Endodermal cell (in vitro differentiated cells): ENCODE measurements at regions not wholly inside any gene's neighbourhood (a gene's known extent, or its start where the extent isn't known, plus 50 kb on each side); places are given as distances from the start of the nearest gene placed in this dataset.

Experiments
- DNase-seq: peaks from one replicate; pipeline ENCODE4 v3.0.0-alpha.2; 2017
- H3K27ac ChIP-seq: 2 replicates; pipeline ENCODE4 v1.5.1; 2013; ENCODE audit warnings: mild to moderate bottlenecking, low read depth, low read length, moderate library complexity
- H3K27me3 ChIP-seq: 2 replicates; pipeline ENCODE4 v1.6.1; 2013; ENCODE audit warnings: mild to moderate bottlenecking, low read length, moderate library complexity; ENCODE audit not compliant: insufficient read depth, control insufficient read depth, poor library complexity, severe bottlenecking
- H3K36me3 ChIP-seq: 2 replicates; pipeline ENCODE4 v1.7.0; 2013; ENCODE audit warnings: mild to moderate bottlenecking, low read length, moderate library complexity; ENCODE audit not compliant: control insufficient read depth, insufficient read depth
- H3K4me1 ChIP-seq: one replicate; pipeline ENCODE4 v1.7.0; 2013; ENCODE audit warnings: low read length; ENCODE audit not compliant: control insufficient read depth, insufficient read depth
- H3K4me3 ChIP-seq: 2 replicates; pipeline ENCODE4 v1.5.1; 2013; ENCODE audit warnings: mild to moderate bottlenecking, low read length, moderate library complexity
- H3K9ac ChIP-seq: 2 replicates; pipeline ENCODE4 v1.6.1; 2013; ENCODE audit warnings: mild to moderate bottlenecking, low read length, moderate library complexity; ENCODE audit not compliant: poor library complexity, severe bottlenecking; ENCODE audit errors: extremely low read depth
- H3K9me3 ChIP-seq: 2 replicates; pipeline ENCODE4 v1.6.1; 2013; ENCODE audit warnings: mild to moderate bottlenecking, low read length, moderate library complexity; ENCODE audit not compliant: control insufficient read depth
- H3K27ac Mint-ChIP-seq: 2 replicates; pipeline ENCODE4 v1.8.0; 2020; ENCODE audit warnings: mixed read lengths
- H3K27me3 Mint-ChIP-seq: 2 replicates; pipeline ENCODE4 v1.8.0; 2021; ENCODE audit warnings: mild to moderate bottlenecking, mixed read lengths; ENCODE audit not compliant: insufficient read depth
- H3K36me3 Mint-ChIP-seq: 2 replicates; pipeline ENCODE4 v1.8.0; 2020; ENCODE audit warnings: low read depth, mixed read lengths
- H3K4me1 Mint-ChIP-seq: 2 replicates; pipeline ENCODE4 v1.8.0; 2020; ENCODE audit warnings: mixed read lengths
- H3K4me3 Mint-ChIP-seq: 2 replicates; pipeline ENCODE4 v1.8.0; 2020; ENCODE audit warnings: mild to moderate bottlenecking, moderate library complexity, mixed read lengths
- H3K9me3 Mint-ChIP-seq: 2 replicates; pipeline ENCODE4 v1.8.0; 2020; ENCODE audit warnings: mild to moderate bottlenecking, mixed read lengths
- WGBS, 2 experiments: methylation state at CpG; one replicate each; pipeline versions ENCODE4 v1.1.5 to v1.1.7; 2013; ENCODE audit warnings: missing lambda C conversion rate in 2 of 2, mixed read lengths in 1 of 2; ENCODE audit not compliant: insufficient coverage in 1 of 2, insufficient read length in 1 of 2; 5-methylcytosine and 5-hydroxymethylcytosine counted together
- TF ChIP-seq, protein P1 (sequence below): fragments of 200-600 bp; sonication (generic); conservative IDR thresholded peaks from 2 replicates; pipeline ENCODE4 v1.5.0; 2021; ENCODE audit warnings: antibody characterized with exemption, mild to moderate bottlenecking

DNA sequence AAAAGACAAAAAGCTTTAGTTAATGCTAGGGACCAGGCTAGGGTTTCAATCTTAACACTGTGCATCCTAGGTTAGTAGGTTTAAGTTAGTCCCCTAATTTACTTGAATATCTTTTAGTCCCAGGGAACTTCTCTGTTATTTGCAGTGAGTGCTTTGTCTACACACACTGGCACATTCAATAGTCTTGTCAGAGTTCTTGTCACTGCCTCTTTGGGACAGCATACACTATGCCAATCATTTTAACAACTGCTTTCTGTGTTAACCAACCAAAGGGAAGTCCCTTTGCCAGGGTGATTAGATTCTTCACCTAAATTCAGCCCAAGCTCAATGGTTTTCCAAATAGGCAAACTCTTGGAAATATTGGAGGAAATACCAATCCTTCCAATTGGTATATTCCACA is 221.8 kb upstream of the IGFBP7 start:
- Mint-ChIP-seq H3K27ac (no peak overlapping the region), H3K4me1 (peaks cover 4% of the 10 kb centered on the region), H3K27me3 (peaks cover 2% of the 10 kb centered on the region), H3K36me3 (no peaks in the 10 kb centered on the region), H3K9me3 (no peaks in the 10 kb centered on the region), H3K4me3 (no peak overlapping the region)
- Histone ChIP-seq H3K4me3 (no peak overlapping the region), H3K9ac (no peak overlapping the region), H3K4me1 (no peaks in the 10 kb centered on the region), H3K27ac (no peak overlapping the region), H3K36me3 (no peaks in the 10 kb centered on the region), H3K27me3 (no peaks in the 10 kb centered on the region), H3K9me3 (no peaks in the 10 kb centered on the region)
- TF ChIP-seq, protein P1, sequence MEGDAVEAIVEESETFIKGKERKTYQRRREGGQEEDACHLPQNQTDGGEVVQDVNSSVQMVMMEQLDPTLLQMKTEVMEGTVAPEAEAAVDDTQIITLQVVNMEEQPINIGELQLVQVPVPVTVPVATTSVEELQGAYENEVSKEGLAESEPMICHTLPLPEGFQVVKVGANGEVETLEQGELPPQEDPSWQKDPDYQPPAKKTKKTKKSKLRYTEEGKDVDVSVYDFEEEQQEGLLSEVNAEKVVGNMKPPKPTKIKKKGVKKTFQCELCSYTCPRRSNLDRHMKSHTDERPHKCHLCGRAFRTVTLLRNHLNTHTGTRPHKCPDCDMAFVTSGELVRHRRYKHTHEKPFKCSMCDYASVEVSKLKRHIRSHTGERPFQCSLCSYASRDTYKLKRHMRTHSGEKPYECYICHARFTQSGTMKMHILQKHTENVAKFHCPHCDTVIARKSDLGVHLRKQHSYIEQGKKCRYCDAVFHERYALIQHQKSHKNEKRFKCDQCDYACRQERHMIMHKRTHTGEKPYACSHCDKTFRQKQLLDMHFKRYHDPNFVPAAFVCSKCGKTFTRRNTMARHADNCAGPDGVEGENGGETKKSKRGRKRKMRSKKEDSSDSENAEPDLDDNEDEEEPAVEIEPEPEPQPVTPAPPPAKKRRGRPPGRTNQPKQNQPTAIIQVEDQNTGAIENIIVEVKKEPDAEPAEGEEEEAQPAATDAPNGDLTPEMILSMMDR, result no peak
- DNase-seq, result no peak

DNA sequence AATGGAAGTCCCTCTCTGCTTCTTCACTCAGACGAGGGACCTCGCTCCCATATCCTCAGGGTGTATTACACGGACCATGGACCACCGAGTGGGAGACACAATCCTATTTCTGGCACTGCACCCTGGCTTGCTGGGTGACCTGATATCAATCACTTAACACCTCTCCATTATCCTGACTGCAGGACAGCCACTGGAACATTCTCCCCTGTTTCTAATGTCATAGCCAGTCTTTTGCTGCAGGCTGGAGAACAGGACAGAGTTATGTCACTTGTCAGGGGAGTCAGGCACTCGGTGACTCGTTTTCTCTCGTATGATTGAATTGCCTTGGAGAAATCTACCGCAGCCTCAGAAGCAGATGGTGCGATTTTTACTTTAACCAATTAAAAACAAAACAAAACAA is 219.1 kb upstream of the IGFBP7 start:
- Histone ChIP-seq H3K27me3 (no peaks in the 10 kb centered on the region), H3K9ac (no peak overlapping the region), H3K9me3 (no peaks in the 10 kb centered on the region), H3K36me3 (no peaks in the 10 kb centered on the region), H3K4me1 (no peaks in the 10 kb centered on the region), H3K4me3 (no peak overlapping the region), H3K27ac (no peak overlapping the region)
- Mint-ChIP-seq H3K4me1 (peaks cover 9% of the 10 kb centered on the region), H3K27me3 (peaks cover 2% of the 10 kb centered on the region), H3K9me3 (no peaks in the 10 kb centered on the region), H3K36me3 (no peaks in the 10 kb centered on the region), H3K27ac (no peak overlapping the region), H3K4me3 (no peak overlapping the region)
- TF ChIP-seq, protein P1, result no peak
- DNase-seq, result no peak
- 96% methylated on average over 5 to 9 of the region's 9 CpGs for WGBS, 2 experiments

DNA sequence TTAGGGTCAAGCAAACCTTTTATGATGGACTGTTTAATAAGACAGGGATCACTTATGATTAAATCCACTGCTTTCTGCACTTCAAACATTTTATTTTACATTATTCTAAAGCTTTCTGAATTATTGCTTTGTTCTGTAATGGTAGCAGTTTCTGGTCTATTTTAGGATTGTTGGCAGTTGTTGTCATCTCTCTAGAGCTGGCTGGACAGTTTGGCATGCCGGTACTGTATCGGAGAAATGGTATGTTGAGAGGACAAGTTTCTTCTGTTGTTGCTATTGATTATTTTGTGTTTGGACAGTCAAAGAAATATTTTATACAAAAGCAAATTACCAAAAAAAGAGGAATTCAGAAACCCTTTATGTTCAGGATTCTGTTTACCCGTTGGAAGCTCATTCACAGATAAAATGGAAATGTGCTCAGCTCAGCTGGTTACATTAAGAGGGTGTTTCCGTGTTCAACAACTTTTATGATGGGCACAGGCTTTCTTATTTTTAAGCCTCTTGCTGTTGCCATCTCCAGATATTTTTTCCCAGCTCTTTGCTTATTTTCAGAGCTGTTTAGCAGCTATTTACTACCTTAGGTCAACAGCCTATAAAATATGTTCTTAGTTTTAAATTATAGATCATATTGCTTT is 214.6 kb upstream of the IGFBP7 start:
- H3K36me3 ChIP-seq, result no peaks in the 10 kb centered on the region
- no peaks in the 10 kb centered on the region for H3K27me3 ChIP-seq
- no peaks in the 10 kb centered on the region for H3K36me3 Mint-ChIP-seq
- 75 to 92% methylated on average over 2 to 4 of the region's 4 CpGs for WGBS, 2 experiments
- no peaks in the 10 kb centered on the region for H3K27me3 Mint-ChIP-seq
- no peaks in the 10 kb centered on the region for H3K4me1 ChIP-seq
- H3K4me1 Mint-ChIP-seq, result peaks cover 9% of the 10 kb centered on the region
- no peak overlapping the region for H3K27ac ChIP-seq
- no peaks in the 10 kb centered on the region for H3K9me3 ChIP-seq
- H3K27ac Mint-ChIP-seq, result no peak overlapping the region
- no peaks in the 10 kb centered on the region for H3K9me3 Mint-ChIP-seq
- no peak overlapping the region for H3K9ac ChIP-seq
- no peak overlapping the region for H3K4me3 ChIP-seq
- DNase-seq, result no peak
- TF ChIP-seq, protein P1, result no peak
- no peak overlapping the region for H3K4me3 Mint-ChIP-seq
